Keratinocyte (primary cell): ENCODE measurements at regions not wholly inside any gene's neighbourhood (a gene's known extent, or its start where the extent isn't known, plus 50 kb on each side); places are given as distances from the start of the nearest gene placed in this dataset.

Experiments used
- EZH2 ChIP-seq: IDR thresholded peaks from one replicate; pipeline ENCODE4 v1.6.1; 2012; ENCODE audit warnings: inconsistent platforms, mild to moderate bottlenecking, low read length, moderate library complexity
- TF ChIP-seq, protein P1 (sequence below), 3 experiments: IDR thresholded peaks in 1 of 3; conservative IDR thresholded peaks in 1 of 3; optimal IDR thresholded peaks in 1 of 3; 2 replicates in 2 of 3; 3 replicates in 1 of 3; pipeline versions ENCODE3 to v1.5.1; 2011; ENCODE audit warnings: low read length in 3 of 3, mild to moderate bottlenecking in 3 of 3, moderate library complexity in 2 of 3, control low read depth in 1 of 3, inconsistent platforms in 1 of 3; ENCODE audit not compliant: insufficient read depth in 2 of 3; ENCODE audit errors: extremely low read depth in 1 of 3

DNA sequence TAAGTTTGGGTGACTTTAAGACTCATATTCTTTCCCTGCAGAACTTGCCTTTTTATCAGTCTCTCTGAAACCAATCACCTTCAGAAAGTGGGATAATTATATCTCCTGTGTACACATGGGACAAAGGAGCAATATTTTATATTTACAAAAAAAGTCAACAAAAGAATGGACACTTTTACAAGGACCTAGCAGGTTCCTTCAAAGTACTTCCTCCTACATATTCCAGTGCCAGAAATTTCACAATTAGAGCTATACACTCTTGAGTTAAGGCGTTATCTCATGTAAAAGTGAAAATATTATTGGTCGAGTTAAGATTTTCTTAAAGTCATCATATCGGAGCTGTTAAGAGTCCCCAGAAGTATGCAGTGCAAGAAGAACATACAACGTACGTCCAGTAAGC, 98.9 kb upstream of the MAFB start:
- TF ChIP-seq, protein P1, sequence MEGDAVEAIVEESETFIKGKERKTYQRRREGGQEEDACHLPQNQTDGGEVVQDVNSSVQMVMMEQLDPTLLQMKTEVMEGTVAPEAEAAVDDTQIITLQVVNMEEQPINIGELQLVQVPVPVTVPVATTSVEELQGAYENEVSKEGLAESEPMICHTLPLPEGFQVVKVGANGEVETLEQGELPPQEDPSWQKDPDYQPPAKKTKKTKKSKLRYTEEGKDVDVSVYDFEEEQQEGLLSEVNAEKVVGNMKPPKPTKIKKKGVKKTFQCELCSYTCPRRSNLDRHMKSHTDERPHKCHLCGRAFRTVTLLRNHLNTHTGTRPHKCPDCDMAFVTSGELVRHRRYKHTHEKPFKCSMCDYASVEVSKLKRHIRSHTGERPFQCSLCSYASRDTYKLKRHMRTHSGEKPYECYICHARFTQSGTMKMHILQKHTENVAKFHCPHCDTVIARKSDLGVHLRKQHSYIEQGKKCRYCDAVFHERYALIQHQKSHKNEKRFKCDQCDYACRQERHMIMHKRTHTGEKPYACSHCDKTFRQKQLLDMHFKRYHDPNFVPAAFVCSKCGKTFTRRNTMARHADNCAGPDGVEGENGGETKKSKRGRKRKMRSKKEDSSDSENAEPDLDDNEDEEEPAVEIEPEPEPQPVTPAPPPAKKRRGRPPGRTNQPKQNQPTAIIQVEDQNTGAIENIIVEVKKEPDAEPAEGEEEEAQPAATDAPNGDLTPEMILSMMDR (optimal IDR thresholded peaks at IDR 0.05 in 1 of 3, IDR thresholded peaks at IDR 0.05 in 1 of 3, conservative IDR thresholded peaks at IDR 0.05 in 1 of 3; ENCODE audit: extremely low read depth in 1 of 3, insufficient read depth in 2 of 3, low read length in 3 of 3) = no peak
- TF ChIP-seq EZH2 = no peak
